ENCODE measurements at regions not wholly inside any gene's neighbourhood (a gene's known extent, or its start where the extent isn't known, plus 50 kb on each side); places are given as distances from the start of the nearest gene placed in this dataset.

- H3K4me3 ChIP-seq (ENCODE audit: low read depth, low read length, poor library complexity, severe bottlenecking), result no peak overlapping the region
- BruUV-seq (replicated peaks), result no TSS peak
- no peaks in the 10 kb centered on the region for H3K79me2 ChIP-seq (ENCODE audit: insufficient read depth, low read depth, low read length)
- TF ChIP-seq CTCF (conservative IDR thresholded peaks at IDR 0.05; ENCODE audit: low read length), result no peak
- no peak for TF ChIP-seq EZH2phosphoT487 (IDR thresholded peaks at IDR 0.05; ENCODE audit: borderline replicate concordance, low read depth, low read length)
- no peaks in the 10 kb centered on the region for H3K9me3 ChIP-seq (ENCODE audit: low read length)
- POLR2A ChIA-PET, result no interaction called here
- no peaks in the 10 kb centered on the region for H4K20me1 ChIP-seq (ENCODE audit: insufficient read depth, low read length)
- CTCF ChIA-PET (ENCODE audit: unreplicated experiment), result no interaction called here
- no peak overlapping the region for H3K27ac ChIP-seq (ENCODE audit: low read depth, low read length, poor library complexity, severe bottlenecking)
- intact Hi-C loops (cut with micrococcal nuclease; ENCODE audit: unreplicated experiment), result no loop called here
- no peaks in the 10 kb centered on the region for H3K36me3 ChIP-seq (ENCODE audit: insufficient read depth, low read length)
- no peaks in the 10 kb centered on the region for H3K9me2 ChIP-seq (ENCODE audit: insufficient read depth, low read length)
- no peak for DNase-seq (ENCODE audit: low spot score)
- H2AFZ ChIP-seq (ENCODE audit: low read length), result no peak overlapping the region
- H3K4me2 ChIP-seq (ENCODE audit: low read length), result no peak overlapping the region
- H3K4me1 ChIP-seq (ENCODE audit: insufficient read depth, low read length, poor library complexity, severe bottlenecking), result no peaks in the 10 kb centered on the region
Observed at GRCh38 chr20:52768694-52769093, 203.5 kb upstream of the TSHZ2 start.

- Histone ChIP-seq H3K4me3 (ENCODE audit: low read depth, low read length, poor library complexity, severe bottlenecking) (no peak overlapping the region), H3K27ac (ENCODE audit: low read depth, low read length, poor library complexity, severe bottlenecking) (no peak overlapping the region), H3K9me2 (ENCODE audit: insufficient read depth, low read length) (no peaks in the 10 kb centered on the region), H4K20me1 (ENCODE audit: insufficient read depth, low read length) (no peaks in the 10 kb centered on the region), H3K79me2 (ENCODE audit: insufficient read depth, low read depth, low read length) (no peaks in the 10 kb centered on the region), H3K36me3 (ENCODE audit: insufficient read depth, low read length) (no peaks in the 10 kb centered on the region), H3K4me1 (ENCODE audit: insufficient read depth, low read length, poor library complexity, severe bottlenecking) (no peaks in the 10 kb centered on the region), H3K9me3 (ENCODE audit: low read length) (no peaks in the 10 kb centered on the region), H3K4me2 (ENCODE audit: low read length) (no peak overlapping the region), H2AFZ (ENCODE audit: low read length) (no peak overlapping the region)
- TF ChIP-seq CTCF (conservative IDR thresholded peaks at IDR 0.05; ENCODE audit: low read length) (no peak), EZH2phosphoT487 (IDR thresholded peaks at IDR 0.05; ENCODE audit: borderline replicate concordance, low read depth, low read length) (no peak)
- DNase-seq (ENCODE audit: low spot score), result no peak
- CTCF ChIA-PET (ENCODE audit: unreplicated experiment), result no interaction called here
- POLR2A ChIA-PET, result interaction anchor here (0.6 to 1.4 kb wide), 2 partner anchors 15 to 155 kb away, joined by 3 read pairs; no protein-coding TSS in a partner anchor
- no TSS peak for BruUV-seq (replicated peaks)
- intact Hi-C loops (cut with micrococcal nuclease; ENCODE audit: unreplicated experiment), result no loop called here
Observed at GRCh38 chr20:52766645-52767435, 205.3 kb upstream of the TSHZ2 start.

DNA sequence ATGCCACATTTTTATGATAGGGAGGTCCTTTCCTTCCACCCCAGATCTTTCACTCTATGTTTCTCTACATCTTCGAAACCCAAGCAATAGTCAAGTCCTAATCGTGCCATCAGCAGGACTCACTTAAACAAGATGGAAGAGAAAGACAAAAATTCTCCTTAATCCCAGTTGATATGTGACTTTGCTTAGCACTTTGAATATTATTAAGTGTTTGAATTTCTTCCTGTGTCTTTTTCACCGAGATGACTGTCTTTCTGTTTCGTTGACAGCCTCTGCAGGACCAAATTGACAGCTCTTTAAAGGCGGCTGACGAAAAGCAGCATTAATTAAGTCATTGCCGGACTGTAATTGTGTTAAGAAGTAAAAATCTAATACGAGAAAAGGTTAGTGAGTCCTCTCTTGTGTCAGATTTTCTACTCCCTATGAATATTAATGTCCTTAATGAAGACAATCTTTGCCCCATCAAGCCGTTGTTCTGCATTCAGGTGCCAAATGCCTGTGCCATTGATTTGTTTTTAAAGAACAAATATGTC, 208.8 kb upstream of the TSHZ2 start:
- intact Hi-C loops (cut with micrococcal nuclease; ENCODE audit: unreplicated experiment), result no loop called here
- H3K4me1 ChIP-seq (ENCODE audit: insufficient read depth, low read length, poor library complexity, severe bottlenecking), result no peaks in the 10 kb centered on the region
- no peaks in the 10 kb centered on the region for H4K20me1 ChIP-seq (ENCODE audit: insufficient read depth, low read length)
- H3K36me3 ChIP-seq (ENCODE audit: insufficient read depth, low read length), result no peaks in the 10 kb centered on the region
- DNase-seq (ENCODE audit: low spot score), result no peak
- no peak overlapping the region for H2AFZ ChIP-seq (ENCODE audit: low read length)
- POLR2A ChIA-PET, result interaction anchor here (0.7 to 1.5 kb wide), 3 partner anchors 25 to 147 kb away, joined by 3 to 5 read pairs (median 3); no protein-coding TSS in a partner anchor
- BruUV-seq (replicated peaks), result no TSS peak
- no peak for TF ChIP-seq EZH2phosphoT487 (IDR thresholded peaks at IDR 0.05; ENCODE audit: borderline replicate concordance, low read depth, low read length)
- no peak for TF ChIP-seq CTCF (conservative IDR thresholded peaks at IDR 0.05; ENCODE audit: low read length)
- H3K9me2 ChIP-seq (ENCODE audit: insufficient read depth, low read length), result no peaks in the 10 kb centered on the region
- H3K79me2 ChIP-seq (ENCODE audit: insufficient read depth, low read depth, low read length), result no peaks in the 10 kb centered on the region
- no peaks in the 10 kb centered on the region for H3K9me3 ChIP-seq (ENCODE audit: low read length)
- H3K27ac ChIP-seq (ENCODE audit: low read depth, low read length, poor library complexity, severe bottlenecking), result no peak overlapping the region
- CTCF ChIA-PET (ENCODE audit: unreplicated experiment), result interaction anchor here (0.9 kb wide), 1 partner anchor 16 kb away, joined by 3 read pairs; no protein-coding TSS in a partner anchor
- no peak overlapping the region for H3K4me2 ChIP-seq (ENCODE audit: low read length)
- no peak overlapping the region for H3K4me3 ChIP-seq (ENCODE audit: low read depth, low read length, poor library complexity, severe bottlenecking)
